Left hindlimb (tissue), 1 donor: ENCODE measurements at regions not wholly inside any gene's neighbourhood (a gene's known extent, or its start where the extent isn't known, plus 50 kb on each side); places are given as distances from the start of the nearest gene placed in this dataset.

Experiments
- DNase-seq: peaks from one replicate; pipeline ENCODE4 v3.0.0-alpha.2; 2018

GRCh38 chr13:65656740-65657329 lies 1573.3 kb downstream of the PCDH9 start:
- DNase-seq = no peak

DNA sequence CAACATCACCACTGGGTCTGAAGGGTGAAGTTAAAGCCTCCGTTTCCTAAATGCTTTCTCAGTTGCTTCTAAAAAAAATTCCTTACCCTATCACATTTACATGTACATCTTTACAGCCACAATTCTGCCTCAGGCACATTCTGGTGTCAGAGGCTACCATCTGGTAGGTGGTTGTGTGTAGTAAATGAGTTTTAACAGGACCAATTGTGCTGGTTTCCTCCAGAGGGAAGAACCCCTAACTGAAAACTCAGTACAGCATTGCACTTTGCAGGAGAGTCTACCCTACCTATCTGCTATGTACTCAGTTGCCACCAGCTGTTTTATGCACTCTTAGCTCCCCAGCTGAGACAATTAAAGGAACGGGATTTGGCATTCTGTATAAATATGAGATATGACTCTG lies 1576.5 kb downstream of the PCDH9 start:
- DNase-seq = no peak

- no peak for DNase-seq
Observed at GRCh38 chr13:65650321-65650720, 1579.8 kb downstream of the PCDH9 start.

- DNase-seq = no peak
Observed at GRCh38 chr13:65642996-65643395, 1587.1 kb downstream of the PCDH9 start.

- no peak for DNase-seq
Observed at GRCh38 chr13:65642301-65642700, 1587.8 kb downstream of the PCDH9 start.

DNA sequence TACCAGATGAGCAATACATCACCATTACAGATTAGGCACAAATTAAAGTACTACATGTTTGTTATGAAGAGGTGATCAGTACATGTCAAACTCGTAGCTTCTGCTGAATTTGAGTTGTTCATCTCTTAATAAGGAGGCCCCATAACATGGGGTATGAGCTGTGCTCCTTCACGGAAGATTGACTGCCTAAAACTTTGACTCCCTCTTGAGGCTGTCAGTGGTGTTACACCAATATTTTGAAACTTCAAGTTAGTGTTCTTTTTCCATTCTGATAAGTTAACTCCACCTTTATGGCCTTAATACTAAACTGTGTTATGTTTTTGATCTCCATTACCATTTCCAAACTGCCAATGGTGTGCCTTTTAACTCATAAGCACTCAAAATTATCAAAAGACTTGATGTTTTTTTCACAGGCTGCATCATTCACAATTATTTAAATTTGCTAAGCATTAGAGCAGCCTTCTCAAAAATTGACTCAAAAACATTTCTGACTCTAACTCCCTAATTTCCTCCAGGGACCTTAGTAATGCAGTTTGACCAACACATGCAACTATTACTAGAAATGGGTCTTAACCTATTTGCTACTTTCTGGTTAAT lies 1591.5 kb downstream of the PCDH9 start:
- DNase-seq = no peak

GRCh38 chr13:65633806-65634205 lies 1596.3 kb downstream of the PCDH9 start:
- no peak for DNase-seq

DNA sequence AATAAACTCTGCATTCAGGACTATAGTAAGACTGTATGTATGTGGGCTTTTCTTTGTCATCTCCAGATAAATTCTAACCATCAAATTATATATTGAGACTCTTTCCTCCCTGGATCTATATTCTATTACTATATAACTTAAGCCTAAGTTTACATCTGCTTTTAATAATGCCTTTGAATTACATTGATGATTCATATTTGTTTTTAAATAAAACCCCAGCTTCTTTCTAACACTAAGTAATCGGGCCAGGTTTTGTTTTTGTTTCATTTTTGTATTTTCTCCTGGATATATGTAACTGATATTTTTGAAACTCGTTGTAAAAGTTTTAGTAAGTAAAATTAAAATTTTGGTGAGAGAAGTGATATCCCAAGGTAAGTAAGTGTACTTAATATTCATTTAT lies 1599.1 kb downstream of the PCDH9 start:
- no peak for DNase-seq

DNA sequence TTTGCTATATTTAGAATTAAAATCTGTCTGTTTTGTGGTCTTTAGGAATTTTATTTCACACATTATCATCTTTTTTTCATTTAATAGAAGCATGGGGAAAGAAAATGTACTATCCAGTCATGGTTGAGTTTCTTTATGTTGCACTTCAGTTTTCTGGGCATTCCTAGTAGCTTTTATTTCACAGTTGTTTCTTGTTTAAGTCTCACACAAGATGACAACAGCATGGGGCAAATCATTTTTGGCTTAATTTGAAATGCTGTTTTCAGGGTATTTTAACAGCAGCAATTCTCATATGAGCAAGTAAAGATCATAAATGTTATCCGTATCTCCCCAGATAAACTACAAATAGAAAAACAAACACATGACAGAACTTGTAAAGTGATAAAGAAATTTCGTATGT lies 1600.2 kb downstream of the PCDH9 start:
- no peak for DNase-seq

- no peak for DNase-seq
Observed at GRCh38 chr13:65623148-65623547, 1607.0 kb downstream of the PCDH9 start.

DNA sequence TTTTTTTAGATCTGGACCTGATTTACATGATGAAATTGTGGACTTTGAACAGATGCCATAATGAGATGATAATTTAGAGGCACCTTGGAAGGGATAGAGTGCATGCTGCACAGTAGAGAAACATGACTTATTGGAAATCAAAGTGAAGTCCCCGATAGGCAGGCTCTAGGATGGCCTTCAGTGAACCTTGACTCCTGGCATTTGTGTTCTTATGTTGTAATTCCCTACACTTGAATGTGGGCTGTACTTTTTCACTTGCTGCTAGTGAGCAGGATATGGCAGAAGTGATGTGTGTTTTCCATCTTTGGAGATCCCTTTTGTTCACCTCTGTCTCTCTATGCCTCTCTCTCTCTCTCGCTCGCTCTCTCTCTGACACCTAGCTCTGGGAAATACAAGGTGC lies 1614.6 kb downstream of the PCDH9 start:
- DNase-seq = no peak

DNA sequence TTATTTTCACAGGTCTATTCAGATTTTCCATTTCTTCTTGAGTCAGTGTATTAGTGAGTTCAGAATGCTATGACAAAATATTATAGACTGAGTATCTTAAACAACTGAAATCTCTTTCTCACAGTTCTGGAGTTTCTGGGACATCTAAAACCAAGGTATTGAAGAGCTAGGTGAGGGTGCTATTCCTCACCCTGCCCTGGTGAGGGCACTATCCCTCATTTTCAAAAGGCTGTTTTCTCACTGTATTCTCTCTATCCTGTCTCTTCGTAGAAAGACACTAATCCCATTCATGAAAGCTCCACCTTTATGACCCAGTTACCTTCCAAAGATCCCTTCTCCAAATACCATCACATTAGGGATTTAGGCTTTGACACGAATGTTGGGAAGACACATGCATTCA lies 1617.1 kb downstream of the PCDH9 start:
- no peak for DNase-seq

GRCh38 chr13:65609350-65609749 lies 1620.8 kb downstream of the PCDH9 start:
- no peak for DNase-seq

DNA sequence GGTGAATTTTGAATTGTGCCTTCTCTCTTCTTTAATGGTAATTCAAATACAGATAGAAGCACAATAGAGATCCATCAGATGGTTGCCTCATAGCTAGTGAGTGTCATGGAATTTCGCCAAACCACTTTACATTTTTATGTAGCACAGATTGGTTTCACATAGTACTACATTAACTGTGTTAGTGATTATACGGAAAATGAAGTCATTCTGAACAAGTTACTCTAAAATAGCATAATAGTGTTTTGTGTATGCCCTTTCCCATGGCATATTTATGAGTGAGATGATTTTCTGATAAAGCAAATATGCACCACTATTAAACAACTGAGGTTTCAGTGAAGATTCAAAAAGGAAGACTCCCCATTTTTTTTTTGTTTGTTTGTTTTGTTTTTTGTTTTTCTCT lies 1623.5 kb downstream of the PCDH9 start:
- no peak for DNase-seq

GRCh38 chr13:65605396-65605795 lies 1624.7 kb downstream of the PCDH9 start:
- no peak for DNase-seq

- DNase-seq = no peak
Observed at GRCh38 chr13:65603160-65603559, 1627.0 kb downstream of the PCDH9 start.

DNA sequence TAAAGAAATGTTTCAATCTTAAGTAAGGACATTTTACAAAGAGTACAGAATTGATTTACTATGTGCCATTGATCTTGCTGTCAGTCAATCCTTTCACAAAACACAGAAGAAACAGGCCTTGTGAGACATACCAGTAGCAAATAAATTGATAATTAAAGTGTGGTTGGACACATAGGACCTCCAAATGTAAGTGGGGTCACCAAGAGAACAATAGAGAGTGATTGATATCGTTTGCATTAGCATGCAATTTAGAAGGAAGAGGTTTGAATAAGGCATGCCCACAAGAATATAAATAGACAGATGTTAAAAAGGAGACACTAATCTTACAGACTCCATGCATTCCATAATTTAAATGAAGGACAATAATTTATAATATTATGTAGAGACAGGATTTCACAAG lies 1628.3 kb downstream of the PCDH9 start:
- no peak for DNase-seq

GRCh38 chr13:65600702-65601101 lies 1629.4 kb downstream of the PCDH9 start:
- no peak for DNase-seq

DNA sequence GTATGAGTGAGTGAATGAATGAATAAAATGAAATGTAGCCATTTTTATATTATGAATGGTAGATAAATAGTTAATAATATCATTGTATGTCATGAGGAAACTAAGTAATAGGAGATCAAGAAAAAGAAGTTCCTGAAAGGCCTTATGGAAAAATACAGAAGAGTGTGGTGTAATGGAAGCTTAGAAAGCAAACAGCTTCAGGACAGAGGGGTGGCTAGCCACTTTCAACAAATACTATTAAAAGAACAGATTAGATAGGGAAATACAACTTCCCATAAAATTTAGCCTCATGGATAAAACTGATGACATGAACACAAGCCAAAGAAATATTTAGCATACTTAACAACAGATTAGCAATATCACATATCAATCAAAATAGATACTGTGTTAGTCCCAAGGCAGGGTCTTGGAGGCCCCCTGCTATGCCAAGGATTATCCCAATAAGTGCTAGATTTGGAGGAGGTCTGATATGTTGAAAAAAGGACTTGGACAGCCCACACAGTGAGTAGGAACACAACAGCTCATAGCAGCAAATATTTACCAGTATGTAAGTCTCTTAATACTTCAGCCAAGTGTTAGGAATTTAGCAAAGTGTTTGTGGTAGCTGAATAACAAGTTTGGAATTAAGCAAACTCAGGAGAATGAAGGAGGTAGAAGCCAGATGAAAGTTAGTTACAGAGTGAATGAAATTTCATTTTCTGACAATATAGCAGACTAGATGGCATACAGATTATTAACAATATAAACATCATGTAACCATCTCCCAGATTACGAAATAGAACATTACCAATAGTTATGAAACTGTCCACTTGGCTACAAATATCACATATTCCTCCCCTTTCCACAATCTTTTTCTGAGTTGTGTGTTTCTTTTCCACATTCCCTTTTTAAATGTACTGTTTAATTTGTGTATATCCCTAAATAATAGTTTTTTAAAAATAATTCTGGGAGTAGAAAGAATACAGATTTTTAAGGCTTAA lies 1632.0 kb downstream of the PCDH9 start:
- DNase-seq = no peak

DNA sequence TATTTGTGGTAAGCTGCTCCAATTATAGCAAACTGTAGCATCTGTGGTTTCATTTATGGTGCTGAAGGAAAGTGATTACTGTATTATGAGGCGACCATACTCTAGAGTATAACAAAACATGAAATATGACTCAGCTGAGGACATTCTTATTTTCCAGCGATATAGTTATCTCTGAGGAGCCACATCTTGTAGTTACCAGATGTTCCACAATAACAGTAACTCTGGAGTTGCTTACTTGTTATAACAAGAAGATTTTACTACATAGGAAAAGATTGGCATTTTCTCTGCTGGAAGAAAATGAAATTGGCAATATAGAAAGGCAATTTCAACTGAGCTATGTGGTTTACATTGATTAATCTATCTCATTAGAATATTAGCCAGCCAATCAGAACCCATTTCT lies 1634.2 kb downstream of the PCDH9 start:
- no peak for DNase-seq

DNA sequence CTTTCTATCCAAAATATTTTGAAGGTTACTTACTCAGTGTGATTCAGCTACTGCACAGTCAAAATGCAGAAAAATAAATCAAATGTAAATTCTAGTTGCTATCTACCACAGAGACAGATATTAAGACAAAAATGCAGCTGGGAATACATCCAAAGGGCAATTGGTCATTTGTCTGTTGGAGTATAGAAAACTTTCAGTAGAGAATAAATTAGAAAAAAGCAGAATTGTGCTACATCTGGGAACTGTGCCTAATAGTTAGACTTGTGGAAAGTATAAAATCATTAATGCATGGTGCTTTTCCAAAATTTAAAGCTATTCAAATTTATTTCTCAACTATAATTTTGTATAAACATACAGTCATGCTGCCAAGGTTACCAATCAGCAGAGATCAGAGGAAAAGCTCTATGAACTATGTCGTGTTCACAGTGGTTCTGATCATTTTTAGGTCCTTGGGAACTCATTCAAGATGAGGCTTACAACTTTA lies 1635.8 kb downstream of the PCDH9 start:
- DNase-seq = no peak

DNA sequence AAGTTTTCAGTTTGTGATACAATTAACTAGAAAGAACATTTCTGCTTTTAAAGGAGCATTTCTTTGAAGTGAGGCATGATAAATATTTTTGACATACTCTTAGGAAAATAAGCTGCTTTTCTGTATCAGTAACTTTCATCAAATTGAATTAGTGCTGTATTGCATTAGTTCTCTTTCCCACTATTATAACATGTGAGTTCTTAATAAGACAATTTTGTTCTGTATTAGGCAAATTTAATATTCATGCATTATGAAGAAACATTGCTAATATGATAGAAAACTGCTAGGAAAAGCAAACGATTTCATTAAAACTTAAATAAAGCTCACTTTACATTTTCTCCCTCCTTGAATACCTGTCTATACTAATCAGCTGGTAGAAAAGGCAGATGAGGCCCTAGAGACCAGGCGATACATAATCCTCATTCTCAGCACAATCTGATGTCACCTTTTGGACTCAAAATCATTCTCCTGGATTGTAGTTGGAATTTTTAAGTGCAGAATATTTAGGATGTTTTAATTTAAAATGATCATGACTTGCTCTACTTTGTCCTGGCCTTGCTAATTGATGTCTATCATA lies 1636.8 kb downstream of the PCDH9 start:
- no peak for DNase-seq

DNA sequence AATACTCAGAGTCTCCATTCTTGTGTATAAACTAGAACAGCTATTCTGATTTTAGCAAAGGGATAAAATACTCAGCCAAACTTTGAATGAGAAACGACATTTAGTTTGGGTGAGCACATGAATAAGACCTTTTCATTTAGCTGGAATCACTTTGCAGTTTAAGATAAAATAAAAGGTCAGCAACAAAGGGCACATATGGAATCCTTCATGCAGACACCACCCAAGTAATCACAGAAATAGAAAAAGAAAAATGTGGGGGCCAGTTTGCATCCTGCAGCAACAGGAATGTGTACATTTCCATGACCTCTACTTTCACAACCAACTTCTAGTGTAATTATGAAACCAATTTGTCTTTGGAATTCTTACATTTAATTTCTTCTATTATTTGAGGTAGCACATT lies 1637.4 kb downstream of the PCDH9 start:
- DNase-seq = no peak

DNA sequence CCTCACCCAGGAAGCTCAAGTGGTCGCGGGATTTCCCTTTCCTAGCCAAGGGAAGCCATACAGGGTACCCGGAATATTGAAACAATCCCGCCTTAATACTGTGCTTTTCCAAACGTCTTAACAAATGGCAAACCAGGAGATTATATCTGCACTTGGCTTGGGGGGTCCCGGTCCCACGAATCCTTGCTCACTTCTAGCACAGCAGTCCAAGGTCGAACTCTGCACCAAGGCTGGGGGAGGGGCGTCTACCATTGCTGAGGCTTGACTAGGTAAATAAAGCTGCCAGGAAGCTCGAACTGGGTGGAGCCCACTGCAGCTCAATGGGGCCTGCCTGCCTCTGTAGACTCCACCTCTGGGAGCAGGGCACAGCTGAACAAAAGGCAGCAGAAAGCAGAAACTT lies 1644.8 kb downstream of the PCDH9 start:
- no peak for DNase-seq
